HL-60 (cell line): ENCODE measurements at regions not wholly inside any gene's neighbourhood (a gene's known extent, or its start where the extent isn't known, plus 50 kb on each side); places are given as distances from the start of the nearest gene placed in this dataset.

Source experiments
- CTCF ChIP-seq: IDR thresholded peaks from one replicate; pipeline ENCODE4 v1.5.1; 2011; ENCODE audit warnings: low read length, control low read depth, inconsistent platforms; ENCODE audit not compliant: insufficient read depth
- REST ChIP-seq: IDR thresholded peaks from 2 replicates; pipeline ENCODE4 v1.6.1; 2012; ENCODE audit warnings: low read depth; ENCODE audit not compliant: insufficient replicate concordance

DNA sequence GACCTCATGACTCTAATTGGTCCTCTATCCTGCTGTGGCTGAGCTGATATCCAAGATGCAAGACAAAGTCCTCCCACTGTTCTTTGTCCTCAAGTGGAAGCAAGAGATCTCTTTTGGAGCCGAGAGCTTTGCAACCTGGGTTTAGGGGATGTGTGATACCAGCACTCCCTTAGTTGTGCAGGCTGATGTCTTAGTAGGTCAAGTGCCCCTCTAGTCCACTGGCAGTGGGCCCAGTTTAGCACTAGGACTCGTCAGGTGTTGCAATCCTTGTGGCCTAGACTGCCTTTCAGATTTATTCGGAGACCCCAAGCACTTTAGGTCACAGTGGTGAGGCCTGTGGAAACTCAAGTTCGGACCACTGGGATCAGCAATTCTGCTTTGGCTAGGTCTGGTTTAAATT is 64.0 kb downstream of the GPRASP3 start:
- no peak for TF ChIP-seq CTCF
- no peak for TF ChIP-seq REST
